Skin epidermis (tissue), 12 donors: ENCODE measurements at regions not wholly inside any gene's neighbourhood (a gene's known extent, or its start where the extent isn't known, plus 50 kb on each side); places are given as distances from the start of the nearest gene placed in this dataset.

ENCODE experiments used
- H3K27ac ChIP-seq, 21 experiments: fragments of 200-600 bp; sonication (generic) in 11 of 21; one replicate each; pipeline ENCODE4 v1.5.0; 2020; ENCODE audit warnings: mild to moderate bottlenecking in 3 of 21, inconsistent platforms in 2 of 21, moderate library complexity in 2 of 21
- H3K4me3 ChIP-seq, 7 experiments: fragments of 200-600 bp; sonication (generic) in 2 of 7; one replicate each; pipeline ENCODE4 v1.5.0; 2020; ENCODE audit warnings: inconsistent platforms in 2 of 7, mild to moderate bottlenecking in 2 of 7, moderate library complexity in 1 of 7

- Histone ChIP-seq H3K27ac (no peak overlapping the region), H3K4me3 (no peak overlapping the region)
Observed at GRCh38 chr3:43783987-43784639, 93.4 kb downstream of the ABHD5 start.

GRCh38 chr3:43784640-43785011 lies 93.9 kb downstream of the ABHD5 start:
- no peak overlapping the region for H3K27ac ChIP-seq
- no peak overlapping the region for H3K4me3 ChIP-seq

GRCh38 chr3:43785551-43785950 lies 94.8 kb downstream of the ABHD5 start:
- H3K4me3 ChIP-seq: no peak overlapping the region
- H3K27ac ChIP-seq: no peak overlapping the region

GRCh38 chr3:43786102-43786501 lies 95.4 kb downstream of the ABHD5 start:
- H3K27ac ChIP-seq: no peak overlapping the region
- H3K4me3 ChIP-seq: no peak overlapping the region

GRCh38 chr3:43786526-43787305 lies 96.0 kb downstream of the ABHD5 start:
- no peak overlapping the region for H3K27ac ChIP-seq
- no peak overlapping the region for H3K4me3 ChIP-seq

- H3K4me3 ChIP-seq: no peak overlapping the region
Observed at GRCh38 chr3:43787330-43787729, 96.6 kb downstream of the ABHD5 start.

GRCh38 chr3:43789028-43789427 lies 98.3 kb downstream of the ABHD5 start:
- no peak overlapping the region for H3K4me3 ChIP-seq
- no peak overlapping the region for H3K27ac ChIP-seq

More at GRCh38 chr3:43787330-43787729, 96.6 kb downstream of the ABHD5 start:
- H3K27ac ChIP-seq: no peak overlapping the region

- Histone ChIP-seq H3K4me3 (no peak overlapping the region), H3K27ac (no peak overlapping the region)
Observed at GRCh38 chr3:43790060-43790459, 99.3 kb downstream of the ABHD5 start.

- no peak overlapping the region for H3K27ac ChIP-seq
- H3K4me3 ChIP-seq: no peak overlapping the region
Observed at GRCh38 chr3:43790476-43790875, 99.7 kb downstream of the ABHD5 start.

GRCh38 chr3:43791246-43791645 lies 100.5 kb downstream of the ABHD5 start:
- H3K27ac ChIP-seq: no peak overlapping the region
- no peak overlapping the region for H3K4me3 ChIP-seq

- H3K4me3 ChIP-seq: no peak overlapping the region
- H3K27ac ChIP-seq: no peak overlapping the region
Observed at GRCh38 chr3:43792904-43793303, 102.2 kb downstream of the ABHD5 start.

GRCh38 chr3:43793648-43794372 lies 103.1 kb downstream of the ABHD5 start:
- Histone ChIP-seq H3K27ac (no peak overlapping the region), H3K4me3 (no peak overlapping the region)

- H3K4me3 ChIP-seq: no peak overlapping the region
- H3K27ac ChIP-seq: no peak overlapping the region
Observed at GRCh38 chr3:43794776-43795175, 104.0 kb downstream of the ABHD5 start.

GRCh38 chr3:43795491-43795890 lies 104.8 kb downstream of the ABHD5 start:
- H3K4me3 ChIP-seq: no peak overlapping the region
- no peak overlapping the region for H3K27ac ChIP-seq

GRCh38 chr3:43796041-43796596 lies 105.4 kb downstream of the ABHD5 start:
- no peak overlapping the region for H3K4me3 ChIP-seq
- H3K27ac ChIP-seq: no peak overlapping the region

GRCh38 chr3:43797794-43798193 lies 107.1 kb downstream of the ABHD5 start:
- Histone ChIP-seq H3K4me3 (no peak overlapping the region), H3K27ac (no peak overlapping the region)

GRCh38 chr3:43810797-43811196 lies 120.1 kb downstream of the ABHD5 start:
- no peak overlapping the region for H3K4me3 ChIP-seq
- H3K27ac ChIP-seq: no peak overlapping the region

GRCh38 chr3:43814461-43814860 lies 123.7 kb downstream of the ABHD5 start:
- no peak overlapping the region for H3K4me3 ChIP-seq
- H3K27ac ChIP-seq: no peak overlapping the region

- Histone ChIP-seq H3K27ac (no peak overlapping the region), H3K4me3 (no peak overlapping the region)
Observed at GRCh38 chr3:43816372-43816771, 125.6 kb downstream of the ABHD5 start.

- Histone ChIP-seq H3K27ac (no peak overlapping the region), H3K4me3 (no peak overlapping the region)
Observed at GRCh38 chr3:43817064-43817463, 126.3 kb downstream of the ABHD5 start.

GRCh38 chr3:43817825-43818224 lies 127.1 kb downstream of the ABHD5 start:
- H3K4me3 ChIP-seq: no peak overlapping the region
- H3K27ac ChIP-seq: no peak overlapping the region
